OCI-LY1 (cell line): ENCODE measurements at regions not wholly inside any gene's neighbourhood (a gene's known extent, or its start where the extent isn't known, plus 50 kb on each side); places are given as distances from the start of the nearest gene placed in this dataset.
"Not testable (repeated sequence)": the region's sequence is repeated elsewhere in the genome, so short reads cannot be mapped to it uniquely, and the experiment has no call there.

Experiments
- H2AFZ ChIP-seq: fragments of 200-600 bp; sonication (generic), shearing (Covaris generic); 2 replicates; pipeline ENCODE4 v1.6.0; 2014; ENCODE audit warnings: antibody characterized with exemption, mild to moderate bottlenecking, low read length
- H3F3A ChIP-seq: fragments of 200-600 bp; sonication (generic), shearing (Covaris generic); 2 replicates; pipeline ENCODE4 v1.6.0; 2014; ENCODE audit warnings: mild to moderate bottlenecking, antibody characterized with exemption, low read length, moderate library complexity; ENCODE audit not compliant: insufficient read depth
- H3K27ac ChIP-seq: fragments of 200-600 bp; sonication (generic); 2 replicates; pipeline ENCODE4 v1.5.1; 2014; ENCODE audit warnings: low read length, mixed run types, mild to moderate bottlenecking, low read depth; ENCODE audit not compliant: poor library complexity, severe bottlenecking
- H3K27me3 ChIP-seq: fragments of 200-600 bp; sonication (generic); 2 replicates; pipeline ENCODE4 v1.6.0; 2014; ENCODE audit warnings: antibody characterized with exemption, mild to moderate bottlenecking, low read length, moderate library complexity; ENCODE audit not compliant: insufficient read depth
- H3K36me3 ChIP-seq: fragments of 200-600 bp; sonication (generic); 2 replicates; pipeline ENCODE4 v1.6.1; 2014; ENCODE audit warnings: mild to moderate bottlenecking, antibody characterized with exemption, low read length, moderate library complexity, mixed read lengths; ENCODE audit not compliant: insufficient read depth
- H3K4me1 ChIP-seq: fragments of 200-600 bp; sonication (generic); 2 replicates; pipeline ENCODE4 v1.5.1; 2014; ENCODE audit warnings: mild to moderate bottlenecking, low read length, moderate library complexity; ENCODE audit not compliant: insufficient read depth, severe bottlenecking
- H3K4me2 ChIP-seq: fragments of 200-600 bp; sonication (generic), shearing (Covaris generic); 2 replicates; pipeline ENCODE4 v1.6.1; 2014; ENCODE audit warnings: low read length
- H3K4me3 ChIP-seq: fragments of 200-600 bp; sonication (generic); 2 replicates; pipeline ENCODE4 v1.5.1; 2014; ENCODE audit warnings: low read length, low read depth, mild to moderate bottlenecking, mixed read lengths; ENCODE audit not compliant: poor library complexity, severe bottlenecking
- H3K79me2 ChIP-seq: fragments of 200-600 bp; shearing (Covaris generic); 2 replicates; pipeline ENCODE4 v1.6.1; 2016; ENCODE audit warnings: mixed run types, low read length, mixed read lengths; ENCODE audit not compliant: insufficient read depth
- H3K9ac ChIP-seq: fragments of 200-600 bp; sonication (generic), shearing (Covaris generic); 2 replicates; pipeline ENCODE4 v1.6.1; 2014; ENCODE audit warnings: mild to moderate bottlenecking, low read length, mixed read lengths
- H3K9me2 ChIP-seq: fragments of 200-600 bp; sonication (generic), shearing (Covaris generic); 2 replicates; pipeline ENCODE4 v1.6.1; 2014; ENCODE audit warnings: low read depth, mild to moderate bottlenecking, low read length, mixed read lengths
- H3K9me3 ChIP-seq: fragments of 200-600 bp; shearing (Covaris generic); 2 replicates; pipeline ENCODE4 v1.6.1; 2014; ENCODE audit warnings: low read length, mixed read lengths
- H4K20me1 ChIP-seq: fragments of 200-600 bp; sonication (generic), shearing (Covaris generic); 2 replicates; pipeline ENCODE4 v1.6.0; 2016; ENCODE audit warnings: mild to moderate bottlenecking, low read length; ENCODE audit not compliant: insufficient read depth
- EZH2 ChIP-seq: fragments of 200-600 bp; sonication (generic), shearing (Covaris generic); IDR thresholded peaks from 2 replicates; pipeline ENCODE4 v1.8.0; 2017; ENCODE audit warnings: borderline replicate concordance, mixed run types, mild to moderate bottlenecking, antibody characterized with exemption, low read length, moderate library complexity, mixed read lengths
- TF ChIP-seq, protein P1 (sequence below): fragments of 200-600 bp; sonication (generic), shearing (Covaris generic); IDR thresholded peaks from 2 replicates; pipeline ENCODE4 v1.5.1; 2017; ENCODE audit warnings: mild to moderate bottlenecking, antibody characterized with exemption, low read length, moderate library complexity, mixed read lengths

DNA sequence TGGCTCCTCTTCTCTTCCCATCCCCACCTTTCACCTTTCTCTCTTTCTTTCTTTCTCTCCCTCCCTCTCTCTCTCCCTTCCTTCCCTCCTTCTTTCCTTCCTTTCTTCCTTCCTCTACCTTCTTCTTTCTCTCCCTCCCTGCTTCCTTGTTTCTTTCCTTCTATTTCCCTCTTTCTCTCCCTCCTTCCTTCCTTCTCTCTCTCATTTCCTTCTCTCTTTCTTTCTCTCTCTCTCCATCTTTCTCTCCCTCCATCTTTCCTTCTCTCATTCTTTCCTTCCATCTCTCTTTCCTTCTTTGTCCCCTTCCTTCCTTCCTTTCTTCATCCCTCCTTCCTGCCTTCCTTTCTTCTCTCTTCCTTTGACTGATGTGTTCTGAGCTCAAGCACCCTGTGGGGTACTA, 1467.0 kb upstream of the DEFB115 start:
- Histone ChIP-seq H3K4me1 (no peaks in the 10 kb centered on the region), H2AFZ (no peak overlapping the region), H3K9me3 (no peaks in the 10 kb centered on the region), H3K4me3 (no peak overlapping the region), H3K9ac (no peak overlapping the region), H3K27me3 (no peaks in the 10 kb centered on the region), H3K4me2 (no peak overlapping the region), H3F3A (no peaks in the 10 kb centered on the region), H3K36me3 (no peaks in the 10 kb centered on the region), H3K9me2 (no peaks in the 10 kb centered on the region), H4K20me1 (no peaks in the 10 kb centered on the region), H3K79me2 (no peaks in the 10 kb centered on the region), H3K27ac (no peak overlapping the region)
- TF ChIP-seq EZH2: no peak
- TF ChIP-seq, protein P1, sequence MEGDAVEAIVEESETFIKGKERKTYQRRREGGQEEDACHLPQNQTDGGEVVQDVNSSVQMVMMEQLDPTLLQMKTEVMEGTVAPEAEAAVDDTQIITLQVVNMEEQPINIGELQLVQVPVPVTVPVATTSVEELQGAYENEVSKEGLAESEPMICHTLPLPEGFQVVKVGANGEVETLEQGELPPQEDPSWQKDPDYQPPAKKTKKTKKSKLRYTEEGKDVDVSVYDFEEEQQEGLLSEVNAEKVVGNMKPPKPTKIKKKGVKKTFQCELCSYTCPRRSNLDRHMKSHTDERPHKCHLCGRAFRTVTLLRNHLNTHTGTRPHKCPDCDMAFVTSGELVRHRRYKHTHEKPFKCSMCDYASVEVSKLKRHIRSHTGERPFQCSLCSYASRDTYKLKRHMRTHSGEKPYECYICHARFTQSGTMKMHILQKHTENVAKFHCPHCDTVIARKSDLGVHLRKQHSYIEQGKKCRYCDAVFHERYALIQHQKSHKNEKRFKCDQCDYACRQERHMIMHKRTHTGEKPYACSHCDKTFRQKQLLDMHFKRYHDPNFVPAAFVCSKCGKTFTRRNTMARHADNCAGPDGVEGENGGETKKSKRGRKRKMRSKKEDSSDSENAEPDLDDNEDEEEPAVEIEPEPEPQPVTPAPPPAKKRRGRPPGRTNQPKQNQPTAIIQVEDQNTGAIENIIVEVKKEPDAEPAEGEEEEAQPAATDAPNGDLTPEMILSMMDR: no peak

DNA sequence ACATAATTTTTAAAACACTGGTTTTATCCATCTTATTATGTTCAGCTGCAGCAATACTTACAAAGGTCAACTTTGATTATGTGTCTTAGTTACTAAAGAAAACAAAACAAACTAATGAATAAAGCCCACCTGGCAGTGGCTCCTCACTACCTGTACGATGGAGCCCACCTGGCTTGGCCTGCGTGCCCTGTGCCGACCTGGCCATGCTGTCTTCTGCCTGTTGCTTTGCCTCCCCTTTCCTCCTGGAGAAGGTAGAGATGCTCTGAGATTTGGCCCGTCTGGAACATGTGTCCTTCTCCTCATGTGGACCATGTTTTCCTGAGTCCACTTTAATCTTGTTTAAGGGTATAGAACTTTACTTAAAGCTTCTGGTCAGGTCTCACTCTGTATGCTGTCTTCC, 1426.0 kb upstream of the DEFB115 start:
- H3K4me1 ChIP-seq, H3K9me2 ChIP-seq, H3K36me3 ChIP-seq, H4K20me1 ChIP-seq, H3K27me3 ChIP-seq, H3K4me3 ChIP-seq, H3K4me2 ChIP-seq, H3K79me2 ChIP-seq, H3K27ac ChIP-seq, H3F3A ChIP-seq, H2AFZ ChIP-seq, H3K9ac ChIP-seq, H3K9me3 ChIP-seq: not testable (repeated sequence)

DNA sequence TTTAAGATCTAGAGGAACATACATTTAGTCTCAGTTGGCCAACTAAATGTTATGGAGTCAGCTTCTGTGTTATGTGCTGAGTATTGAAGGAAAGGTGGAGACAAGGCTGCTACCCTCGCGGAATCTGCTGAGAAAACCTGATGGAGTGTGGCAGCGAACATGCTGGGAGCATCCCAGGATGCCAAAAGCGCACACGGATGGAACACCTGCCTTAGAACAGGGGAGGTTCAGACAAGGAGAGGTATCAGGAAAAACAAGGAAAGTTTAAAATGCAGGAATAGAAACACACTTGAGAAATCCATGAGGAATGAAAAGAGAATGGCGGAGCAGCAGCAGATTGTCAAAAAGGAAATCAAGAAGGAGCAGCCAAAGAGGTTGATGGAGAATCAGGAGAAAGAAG, 1389.5 kb upstream of the DEFB115 start:
- H3K9me3 ChIP-seq, H3K79me2 ChIP-seq, H3K9ac ChIP-seq, H4K20me1 ChIP-seq, H3K4me1 ChIP-seq, H3K36me3 ChIP-seq, H2AFZ ChIP-seq, H3K9me2 ChIP-seq, H3K4me2 ChIP-seq, H3F3A ChIP-seq, H3K27ac ChIP-seq, H3K4me3 ChIP-seq, H3K27me3 ChIP-seq: not testable (repeated sequence)

DNA sequence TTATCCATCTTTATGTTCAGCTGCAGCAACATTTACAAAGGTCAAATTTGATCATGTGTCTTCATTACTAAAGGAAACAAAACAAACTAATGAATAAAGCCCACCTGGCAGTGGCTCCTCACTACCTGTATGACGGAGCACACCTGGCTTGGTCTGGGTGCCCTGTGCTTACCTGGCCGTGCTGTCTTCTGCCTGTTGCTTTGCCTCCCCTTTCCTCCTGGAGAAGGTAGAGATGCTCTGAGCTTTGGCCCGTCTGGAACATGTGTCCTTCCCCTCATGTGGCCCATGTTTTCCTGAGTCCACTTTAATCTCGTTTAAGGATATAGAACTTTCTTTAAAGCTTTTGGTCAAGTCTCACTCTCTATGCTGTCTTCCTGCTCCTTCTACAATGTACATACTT, 1388.8 kb upstream of the DEFB115 start:
- not testable (repeated sequence) for H3K4me1 ChIP-seq, H3K4me2 ChIP-seq, H3K9me2 ChIP-seq, H3K9me3 ChIP-seq, H3K27ac ChIP-seq, H3K27me3 ChIP-seq, H3K79me2 ChIP-seq, H3K9ac ChIP-seq, H4K20me1 ChIP-seq, H2AFZ ChIP-seq, H3K36me3 ChIP-seq, H3K4me3 ChIP-seq, H3F3A ChIP-seq

DNA sequence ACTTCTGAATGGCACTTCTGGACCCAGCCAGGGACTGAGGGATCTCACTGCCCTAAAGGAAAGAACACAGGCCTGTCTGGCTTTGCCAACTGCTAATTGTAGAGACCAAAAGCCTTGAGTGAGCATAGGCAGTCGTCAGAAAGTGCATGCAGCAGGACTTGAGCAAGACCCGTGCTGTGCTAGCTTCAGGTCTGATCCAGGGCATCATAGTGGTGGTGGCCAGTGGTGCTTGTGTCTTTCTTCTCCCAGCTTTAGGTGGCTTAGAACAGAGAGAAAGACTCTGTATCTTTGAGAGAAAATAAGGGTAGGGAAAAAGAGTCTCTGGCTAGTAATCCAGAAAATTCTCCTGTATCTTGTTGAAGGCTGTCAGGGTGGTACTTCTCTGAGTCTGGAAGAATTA, 1385.6 kb upstream of the DEFB115 start:
- not testable (repeated sequence) for H3K4me3 ChIP-seq, H3K9me3 ChIP-seq, H3K9ac ChIP-seq, H3K27ac ChIP-seq, H3K79me2 ChIP-seq, H3K27me3 ChIP-seq, H3K4me1 ChIP-seq, H2AFZ ChIP-seq, H3K9me2 ChIP-seq, H3F3A ChIP-seq, H4K20me1 ChIP-seq, H3K36me3 ChIP-seq, H3K4me2 ChIP-seq
